ENCODE measurements at regions not wholly inside any gene's neighbourhood (a gene's known extent, or its start where the extent isn't known, plus 50 kb on each side); places are given as distances from the start of the nearest gene placed in this dataset.

- ATAC-seq (ENCODE audit: poor library complexity) (no peak), DNase-seq (no peak)
- intact Hi-C loops (cut with DNase I) = no loop called here
Measured at GRCh38 chr10:2476218-2476811, 591.0 kb upstream of the PFKP start.

- DNase-seq = no peak
Measured at GRCh38 chr10:2475711-2476217, 591.6 kb upstream of the PFKP start.

GRCh38 chr10:2471811-2472210 lies 595.5 kb upstream of the PFKP start:
- DNase-seq (no peak), ATAC-seq (ENCODE audit: poor library complexity) (no peak)
- intact Hi-C loops (cut with DNase I) = no loop called here

More at GRCh38 chr10:2475711-2476217, 591.6 kb upstream of the PFKP start:
- no peak for ATAC-seq (ENCODE audit: poor library complexity)
- intact Hi-C loops (cut with DNase I) = no loop called here

GRCh38 chr10:2469802-2470201 lies 597.5 kb upstream of the PFKP start:
- intact Hi-C loops (cut with DNase I) = no loop called here
- DNase-seq (no peak), ATAC-seq (ENCODE audit: poor library complexity) (no peak)

- ATAC-seq (ENCODE audit: poor library complexity) (no peak), DNase-seq (no peak)
- intact Hi-C loops (cut with DNase I) = no loop called here
Measured at GRCh38 chr10:2464483-2464882, 602.9 kb upstream of the PFKP start.

GRCh38 chr10:2463316-2463715 lies 604.0 kb upstream of the PFKP start:
- intact Hi-C loops (cut with DNase I) = no loop called here
- ATAC-seq (ENCODE audit: poor library complexity) (no peak), DNase-seq (no peak)

- no peak for DNase-seq
- intact Hi-C loops (cut with DNase I) = no loop called here
- ATAC-seq (ENCODE audit: poor library complexity) = no peak
Measured at GRCh38 chr10:2462581-2462980, 604.8 kb upstream of the PFKP start.

GRCh38 chr10:2460812-2461211 lies 606.5 kb upstream of the PFKP start:
- no peak for DNase-seq
- ATAC-seq (ENCODE audit: poor library complexity) = no peak

GRCh38 chr10:2459713-2460112 lies 607.6 kb upstream of the PFKP start:
- DNase-seq = no peak
- no peak for ATAC-seq (ENCODE audit: poor library complexity)
- intact Hi-C loops (cut with DNase I) = no loop called here

More at GRCh38 chr10:2460812-2461211, 606.5 kb upstream of the PFKP start:
- intact Hi-C loops (cut with DNase I) = no loop called here

GRCh38 chr10:2456834-2457233 lies 610.5 kb upstream of the PFKP start:
- no peak for DNase-seq
- no peak for ATAC-seq (ENCODE audit: poor library complexity)
- intact Hi-C loops (cut with DNase I) = no loop called here

- no peak for DNase-seq
- intact Hi-C loops (cut with DNase I) = no loop called here
- no peak for ATAC-seq (ENCODE audit: poor library complexity)
Measured at GRCh38 chr10:2445370-2445769, 622.0 kb upstream of the PFKP start.

- ATAC-seq (ENCODE audit: poor library complexity) = no peak
- intact Hi-C loops (cut with DNase I) = no loop called here
- no peak for DNase-seq
Measured at GRCh38 chr10:2439983-2440382, 627.4 kb upstream of the PFKP start.

GRCh38 chr10:2439000-2439399 lies 628.3 kb upstream of the PFKP start:
- no peak for DNase-seq
- intact Hi-C loops (cut with DNase I) = no loop called here
- ATAC-seq (ENCODE audit: poor library complexity) = no peak

GRCh38 chr10:2438248-2438939 lies 629.0 kb upstream of the PFKP start:
- no peak for ATAC-seq (ENCODE audit: poor library complexity)
- intact Hi-C loops (cut with DNase I) = no loop called here
- DNase-seq = no peak

GRCh38 chr10:2436933-2437332 lies 630.4 kb upstream of the PFKP start:
- intact Hi-C loops (cut with DNase I) = no loop called here
- DNase-seq (no peak), ATAC-seq (ENCODE audit: poor library complexity) (no peak)

GRCh38 chr10:2431961-2432360 lies 635.4 kb upstream of the PFKP start:
- DNase-seq (no peak), ATAC-seq (ENCODE audit: poor library complexity) (no peak)
- intact Hi-C loops (cut with DNase I) = no loop called here

GRCh38 chr10:2427412-2427811 lies 639.9 kb upstream of the PFKP start:
- DNase-seq (no peak), ATAC-seq (ENCODE audit: poor library complexity) (no peak)
- intact Hi-C loops (cut with DNase I) = no loop called here

- DNase-seq (no peak), ATAC-seq (ENCODE audit: poor library complexity) (no peak)
- intact Hi-C loops (cut with DNase I) = no loop called here
Measured at GRCh38 chr10:2425320-2425719, 642.0 kb upstream of the PFKP start.

- DNase-seq (no peak), ATAC-seq (ENCODE audit: poor library complexity) (no peak)
- intact Hi-C loops (cut with DNase I) = no loop called here
Measured at GRCh38 chr10:2414562-2414961, 652.8 kb upstream of the PFKP start.

- ATAC-seq (ENCODE audit: poor library complexity) = no peak
- intact Hi-C loops (cut with DNase I) = no loop called here
- DNase-seq = no peak
Measured at GRCh38 chr10:2414039-2414438, 653.3 kb upstream of the PFKP start.

- ATAC-seq (ENCODE audit: poor library complexity) (no peak), DNase-seq (no peak)
- intact Hi-C loops (cut with DNase I) = no loop called here
Measured at GRCh38 chr10:2410049-2410448, 657.3 kb upstream of the PFKP start.
